Prostate gland (tissue), 2 donors: ENCODE measurements at regions not wholly inside any gene's neighbourhood (a gene's known extent, or its start where the extent isn't known, plus 50 kb on each side); places are given as distances from the start of the nearest gene placed in this dataset.
"Not testable (repeated sequence)": the region's sequence is repeated elsewhere in the genome, so short reads cannot be mapped to it uniquely, and the experiment has no call there.

Source experiments
- DNase-seq: peaks from one replicate; pipeline ENCODE4 v3.0.0-alpha.2; 2019; ENCODE audit warnings: low spot score
- H3K27ac ChIP-seq, 2 donors: fragments of 200-600 bp; sonication (generic); 2 replicates each; pipeline ENCODE4 v1.5.1; 2017 to 2019
- H3K27me3 ChIP-seq: fragments of 200-600 bp; sonication (generic); replicated peaks from 2 replicates; pipeline ENCODE4 v1.5.1; 2019; ENCODE audit not compliant: insufficient read depth
- H3K36me3 ChIP-seq, 2 donors: fragments of 200-600 bp; sonication (generic); 1 replicate in 1 of 2; 2 replicates in 1 of 2; pipeline versions ENCODE4 v1.5.1 to v1.8.1; 2017 to 2019
- H3K4me1 ChIP-seq: fragments of 200-600 bp; sonication (generic); replicated peaks from 2 replicates; pipeline ENCODE4 v1.5.1; 2019
- H3K4me3 ChIP-seq, 2 donors: fragments of 200-600 bp; sonication (generic); 2 replicates each; pipeline ENCODE4 v1.5.1; 2017 to 2019
- H3K9me3 ChIP-seq: fragments of 200-600 bp; sonication (generic); 2 replicates; pipeline ENCODE4 v1.5.1; 2017
- CTCF ChIP-seq, 4 experiments: fragments of 200-600 bp in 2 of 4; fragments of 450-650 bp in 2 of 4; sonication (generic) in 2 of 4; IDR thresholded peaks; 1 replicate in 3 of 4; 2 replicates in 1 of 4; pipeline ENCODE4 v1.5.1; 2016 to 2019; ENCODE audit warnings: antibody characterized with exemption in 4 of 4, mild to moderate bottlenecking in 2 of 4, moderate library complexity in 2 of 4
- POLR2A ChIP-seq: fragments of 450-650 bp; IDR thresholded peaks from one replicate; pipeline ENCODE4 v1.6.1; 2016; ENCODE audit warnings: antibody characterized with exemption, mild to moderate bottlenecking
- POLR2AphosphoS5 ChIP-seq: sonication (generic); formaldehyde crosslinking; IDR thresholded peaks from one replicate; pipeline ENCODE4 v1.6.1; 2017; ENCODE audit warnings: antibody characterized with exemption
- WGBS: methylation state at CpG from one replicate; pipeline ENCODE4 v1.1.5; 2018; 5-methylcytosine and 5-hydroxymethylcytosine counted together
- intact Hi-C: fragments of 100-400 bp; cut with DNase I; formaldehyde crosslinking; loops from one replicate; pipeline ENCODE4 v1.14.2; 2022

GRCh38 chr4:123528501-123529277 is 132.1 kb downstream of the SPRY1 start:
- Histone ChIP-seq H3K27me3 (no peaks in the 10 kb centered on the region), H3K36me3 (no peaks in the 10 kb centered on the region), H3K9me3 (no peaks in the 10 kb centered on the region), H3K27ac (no peak overlapping the region), H3K4me1 (no peaks in the 10 kb centered on the region), H3K4me3 (no peak overlapping the region)
- 57% methylated on average over 3 of the region's 3 CpGs for WGBS
- TF ChIP-seq CTCF (IDR thresholded peaks at IDR 0.05) (no peak), POLR2AphosphoS5 (no peak), POLR2A (no peak)
- no peak for DNase-seq
- intact Hi-C loops, result no loop called here

- H3K9me3 ChIP-seq, result no peaks in the 10 kb centered on the region
- H3K4me1 ChIP-seq, result no peaks in the 10 kb centered on the region
- 45% methylated on average over 2 of the region's 2 CpGs for WGBS
- H3K27ac ChIP-seq, result no peak overlapping the region
- no peak for DNase-seq
- intact Hi-C loops, result no loop called here
- TF ChIP-seq POLR2A (no peak), CTCF (IDR thresholded peaks at IDR 0.05) (no peak), POLR2AphosphoS5 (no peak)
- no peaks in the 10 kb centered on the region for H3K27me3 ChIP-seq
- H3K4me3 ChIP-seq, result no peak overlapping the region
- no peaks in the 10 kb centered on the region for H3K36me3 ChIP-seq
Observed at GRCh38 chr4:123529278-123529568, 132.6 kb downstream of the SPRY1 start.

GRCh38 chr4:123530357-123530756 is 133.8 kb downstream of the SPRY1 start:
- H3K27me3 ChIP-seq, result no peaks in the 10 kb centered on the region
- intact Hi-C loops, result no loop called here
- TF ChIP-seq POLR2AphosphoS5, result no peak
- no peak for TF ChIP-seq CTCF (IDR thresholded peaks at IDR 0.05)
- TF ChIP-seq POLR2A, result no peak
- no peak overlapping the region for H3K27ac ChIP-seq
- no peak overlapping the region for H3K4me3 ChIP-seq
- 33% methylated on average over 3 of the region's 3 CpGs for WGBS
- H3K9me3 ChIP-seq, result no peaks in the 10 kb centered on the region
- no peak for DNase-seq
- no peaks in the 10 kb centered on the region for H3K36me3 ChIP-seq
- H3K4me1 ChIP-seq, result no peaks in the 10 kb centered on the region

GRCh38 chr4:123535037-123535748 is 138.6 kb downstream of the SPRY1 start:
- intact Hi-C loops, result no loop called here
- H3K9me3 ChIP-seq, result no peaks in the 10 kb centered on the region
- H3K27ac ChIP-seq, result no peak overlapping the region
- WGBS, result 83% methylated on average over 1 of the region's 1 CpG
- no peaks in the 10 kb centered on the region for H3K27me3 ChIP-seq
- no peak for TF ChIP-seq POLR2A
- no peak for TF ChIP-seq CTCF (IDR thresholded peaks at IDR 0.05)
- TF ChIP-seq POLR2AphosphoS5, result no peak
- H3K4me3 ChIP-seq, result no peak overlapping the region
- no peaks in the 10 kb centered on the region for H3K36me3 ChIP-seq
- no peaks in the 10 kb centered on the region for H3K4me1 ChIP-seq
- no peak for DNase-seq

- H3K4me3 ChIP-seq, result no peak overlapping the region
- DNase-seq, result no peak
- no peaks in the 10 kb centered on the region for H3K9me3 ChIP-seq
- no peaks in the 10 kb centered on the region for H3K27me3 ChIP-seq
- intact Hi-C loops, result no loop called here
- H3K4me1 ChIP-seq, result no peaks in the 10 kb centered on the region
- H3K27ac ChIP-seq, result no peak overlapping the region
- 84% methylated on average over 6 of the region's 6 CpGs for WGBS
- H3K36me3 ChIP-seq, result no peaks in the 10 kb centered on the region
- no peak for TF ChIP-seq POLR2A
- TF ChIP-seq CTCF (IDR thresholded peaks at IDR 0.05), result no peak
- no peak for TF ChIP-seq POLR2AphosphoS5
Observed at GRCh38 chr4:123536225-123536624, 139.6 kb downstream of the SPRY1 start.

GRCh38 chr4:123537906-123538402 is 141.4 kb downstream of the SPRY1 start:
- H3K36me3 ChIP-seq, H3K9me3 ChIP-seq, DNase-seq, intact Hi-C loops, H3K27me3 ChIP-seq, H3K4me3 ChIP-seq, H3K27ac ChIP-seq, H3K4me1 ChIP-seq: not testable (repeated sequence)
- 95% methylated on average over 19 of the region's 39 CpGs for WGBS
